HG03139 (cell line): ENCODE measurements at regions not wholly inside any gene's neighbourhood (a gene's known extent, or its start where the extent isn't known, plus 50 kb on each side); places are given as distances from the start of the nearest gene placed in this dataset.

Experiments
- ATAC-seq: cut with Tn5 transposase; IDR thresholded peaks from one replicate; pipeline ENCODE4 v1.9.1; 2021; ENCODE audit not compliant: unreplicated experiment

DNA sequence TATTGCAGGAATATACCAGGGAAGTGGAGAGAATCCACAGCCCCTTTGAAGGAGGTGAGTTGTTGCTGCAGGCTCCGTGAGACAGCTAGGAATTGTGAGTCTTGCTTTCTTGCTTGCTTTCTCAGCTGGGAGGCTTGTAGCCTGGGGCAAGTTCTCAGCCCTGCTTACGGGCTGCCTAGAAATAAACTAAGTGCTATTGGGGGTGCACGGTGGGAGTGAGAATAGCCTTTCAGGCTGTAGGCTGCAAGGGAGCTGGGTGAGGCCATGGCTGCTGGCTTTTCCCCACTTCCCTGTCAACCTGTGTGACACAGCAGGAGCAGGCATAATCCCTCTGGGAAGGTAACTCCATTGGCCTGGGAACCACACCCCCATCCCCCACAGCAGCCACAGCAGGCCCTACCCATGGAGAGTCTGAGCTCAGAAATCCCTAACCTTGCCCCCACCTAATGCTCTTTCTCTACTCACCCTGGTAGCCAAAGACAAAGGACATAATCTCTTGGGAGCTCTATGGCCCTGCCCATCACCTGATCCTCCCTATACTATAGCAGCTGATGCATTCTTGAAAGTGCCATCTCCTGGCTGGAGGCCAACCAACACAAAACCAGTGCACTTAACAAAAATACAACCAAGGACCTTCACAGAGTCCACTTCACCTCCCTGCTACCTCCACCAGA lies 113.0 kb downstream of the MMRN1 start:
- no peak for ATAC-seq

- ATAC-seq, result no peak
Observed at GRCh38 chr4:90012918-90013317, 114.3 kb upstream of the CCSER1 start.

DNA sequence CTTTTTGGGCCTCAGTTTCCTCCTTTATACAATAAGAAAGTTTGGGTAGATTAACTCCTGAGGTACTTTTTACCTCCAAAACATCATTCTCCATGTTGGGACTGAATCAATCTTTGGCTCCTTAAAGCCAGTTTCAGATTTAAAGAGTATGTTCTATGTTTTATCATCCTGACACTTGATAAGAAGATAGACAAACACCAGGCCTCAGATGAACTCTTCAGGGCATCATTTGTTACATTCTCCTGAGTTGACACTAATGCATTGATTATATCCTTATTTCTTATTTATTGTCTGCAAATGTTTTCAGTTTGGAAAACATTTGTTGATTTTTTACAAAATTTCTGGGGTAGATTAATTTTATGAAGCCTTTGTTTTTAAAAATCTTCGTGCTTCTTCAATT lies 102.7 kb upstream of the CCSER1 start:
- ATAC-seq, result no peak

- no peak for ATAC-seq
Observed at GRCh38 chr4:90025248-90025647, 101.9 kb upstream of the CCSER1 start.

GRCh38 chr4:90027565-90027964 lies 99.6 kb upstream of the CCSER1 start:
- ATAC-seq, result peak; percentile 75

DNA sequence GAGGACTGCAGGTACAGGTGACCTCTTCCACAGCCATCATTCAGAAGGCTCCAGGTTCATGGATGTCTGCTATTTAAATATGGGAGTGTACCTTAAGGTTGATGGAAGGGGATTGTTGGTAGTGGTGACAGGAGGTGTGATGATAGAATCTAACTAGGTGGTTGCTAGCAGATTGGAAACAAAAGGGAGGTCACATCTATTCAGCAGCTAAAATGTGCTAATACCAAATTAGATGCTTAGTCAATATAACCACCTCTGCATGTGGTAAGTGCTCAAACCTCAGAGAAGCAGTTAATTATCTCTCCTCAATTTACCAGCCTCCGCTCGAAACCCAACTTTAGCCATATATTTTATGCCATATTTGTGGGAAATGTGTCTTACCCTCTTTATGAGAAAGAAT lies 98.7 kb upstream of the CCSER1 start:
- ATAC-seq, result no peak

DNA sequence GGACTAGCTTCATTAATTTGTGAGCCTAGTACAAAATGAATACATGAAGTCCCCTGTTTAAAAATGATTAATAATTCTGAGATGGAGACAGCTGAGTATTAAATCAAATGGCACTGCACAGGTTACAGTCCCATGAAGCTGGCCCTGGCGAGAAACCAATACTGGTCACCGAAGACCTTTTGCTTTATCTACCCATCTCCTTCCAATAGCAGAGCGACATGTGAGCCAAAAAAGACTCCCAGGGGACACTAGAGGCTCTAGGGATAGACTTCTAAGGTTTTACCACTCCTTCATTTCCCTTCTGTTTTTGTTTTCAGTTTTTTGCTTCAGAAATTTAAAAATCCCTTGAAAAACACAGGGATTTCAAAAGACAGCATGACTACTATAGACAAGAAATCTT lies 97.0 kb upstream of the CCSER1 start:
- no peak for ATAC-seq

DNA sequence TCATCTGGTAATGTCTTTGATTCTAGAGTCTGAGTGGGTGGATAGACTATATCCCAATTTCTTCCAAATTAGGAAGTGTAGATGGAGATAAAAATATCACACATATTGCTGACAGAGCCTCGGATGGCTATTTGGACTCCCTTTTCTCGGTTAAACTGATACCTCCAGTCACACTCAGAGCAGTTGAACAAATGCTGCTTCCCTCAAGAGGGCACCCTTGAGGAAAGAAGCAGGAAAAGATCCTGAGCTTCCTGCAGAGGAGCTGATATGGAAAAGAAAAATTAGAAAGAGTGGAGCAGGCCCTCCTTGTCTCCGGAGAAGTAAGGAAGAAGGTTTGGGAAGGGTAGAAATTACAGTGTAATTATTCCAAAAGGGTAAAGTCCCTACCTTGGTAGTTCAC lies 96.2 kb upstream of the CCSER1 start:
- ATAC-seq, result no peak

- no peak for ATAC-seq
Observed at GRCh38 chr4:90039122-90039521, 88.1 kb upstream of the CCSER1 start.

GRCh38 chr4:90051999-90052398 lies 75.2 kb upstream of the CCSER1 start:
- ATAC-seq, result no peak

DNA sequence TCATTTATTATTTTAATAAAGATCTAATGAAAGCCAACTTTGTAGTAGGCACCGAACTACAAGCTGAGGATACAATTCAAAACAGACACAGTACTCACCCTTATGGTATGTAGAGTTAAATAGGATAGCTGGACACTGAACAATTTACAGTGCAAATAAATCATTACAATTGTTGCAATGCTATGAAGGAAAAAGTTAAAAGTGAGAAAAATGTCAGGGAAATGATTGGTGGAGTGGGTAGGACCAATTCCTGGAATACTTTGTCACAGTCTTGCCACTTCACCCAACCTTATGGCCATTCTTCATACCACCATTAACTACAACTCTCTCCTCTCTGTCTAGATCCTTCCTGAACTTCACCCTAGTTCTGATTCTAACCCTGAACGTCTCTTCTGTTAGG lies 70.1 kb upstream of the CCSER1 start:
- ATAC-seq, result no peak

DNA sequence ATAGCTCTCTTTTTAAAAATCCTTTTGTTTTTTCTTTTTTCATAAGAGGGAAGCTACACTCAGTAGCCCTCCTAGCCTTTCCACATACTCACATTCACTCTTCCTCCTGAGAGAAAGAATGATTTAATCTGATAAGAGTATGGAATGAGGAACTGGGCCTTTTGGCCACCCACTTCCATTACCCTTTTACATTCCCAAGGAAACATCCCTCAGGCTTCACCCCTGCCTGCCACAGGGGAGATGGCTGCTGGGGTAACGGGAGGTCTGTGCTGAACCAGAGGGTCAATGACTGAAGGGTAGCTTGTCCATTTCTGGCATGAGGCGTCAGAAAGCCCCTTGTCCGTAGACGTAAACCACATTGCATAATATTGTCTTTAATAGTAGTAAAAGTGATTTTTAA lies 67.2 kb upstream of the CCSER1 start:
- no peak for ATAC-seq

DNA sequence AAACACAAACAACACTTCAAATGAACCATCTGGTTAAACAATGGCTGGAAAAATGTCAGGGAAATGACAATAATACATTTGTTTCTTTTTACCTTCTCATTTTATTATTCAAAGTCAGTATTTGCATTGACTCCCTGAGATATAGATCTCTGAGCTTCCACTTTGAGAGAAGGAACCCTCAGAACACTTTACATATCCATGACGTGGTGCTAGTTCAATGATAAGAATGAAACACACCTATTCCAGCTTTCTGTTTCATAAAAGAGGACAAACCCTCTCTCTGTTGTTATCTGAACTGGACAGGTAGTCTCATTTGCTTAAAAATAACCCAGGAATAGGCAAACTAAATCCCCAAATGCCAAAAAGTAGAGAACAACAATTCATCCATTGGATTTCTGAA lies 65.3 kb upstream of the CCSER1 start:
- no peak for ATAC-seq

DNA sequence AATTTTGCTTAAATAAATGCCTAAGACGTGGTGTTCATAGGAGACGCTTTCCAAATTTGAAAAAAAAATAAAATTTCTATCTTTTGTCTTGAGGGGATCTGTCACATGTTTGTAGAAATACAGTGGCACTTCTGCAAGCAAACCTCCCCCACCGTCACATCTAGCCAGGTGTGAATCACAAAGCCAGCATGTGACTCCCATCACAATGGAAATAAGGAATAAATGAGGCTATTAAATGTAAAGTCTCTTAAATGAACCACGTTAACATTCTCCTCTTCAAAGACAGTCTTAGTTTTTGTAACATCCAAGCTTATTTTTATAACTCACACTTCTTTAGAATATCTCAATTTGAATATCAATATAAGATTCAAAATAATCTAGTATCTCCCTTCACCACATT lies 63.0 kb upstream of the CCSER1 start:
- ATAC-seq, result no peak

GRCh38 chr4:90069151-90069550 lies 58.0 kb upstream of the CCSER1 start:
- ATAC-seq, result no peak

- ATAC-seq, result no peak
Observed at GRCh38 chr4:90071289-90072235, 55.6 kb upstream of the CCSER1 start.

DNA sequence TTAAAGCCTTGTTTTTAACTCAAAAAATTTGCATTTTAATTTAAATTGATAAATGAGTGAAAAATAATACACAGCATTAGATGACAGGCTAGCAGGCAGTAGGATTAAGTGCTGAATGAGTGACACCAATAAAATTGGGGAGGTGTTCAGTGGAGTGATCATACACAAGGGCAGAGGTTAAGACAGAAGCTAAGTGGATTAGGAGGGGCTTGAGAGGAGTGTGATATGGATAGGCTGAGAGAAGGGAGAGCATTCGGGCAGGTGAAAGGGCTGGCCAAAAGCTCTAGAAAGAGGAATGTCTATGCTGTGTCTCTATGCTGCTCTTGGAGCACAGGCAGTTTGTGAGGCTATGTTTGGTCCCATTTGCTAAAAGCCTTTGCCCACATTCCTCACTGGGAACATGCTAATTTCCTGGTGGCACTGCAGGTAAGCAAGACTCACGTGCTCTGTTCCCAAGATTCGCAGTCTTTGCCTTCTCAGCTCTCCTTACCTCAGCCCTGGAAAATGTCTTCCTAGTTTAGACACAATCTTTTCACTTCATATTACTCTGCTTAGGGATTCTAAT lies 52.8 kb upstream of the CCSER1 start:
- no peak for ATAC-seq
